ENCODE measurements at regions not wholly inside any gene's neighbourhood (a gene's known extent, or its start where the extent isn't known, plus 50 kb on each side); places are given as distances from the start of the nearest gene placed in this dataset.
"Not testable (repeated sequence)": the region's sequence is repeated elsewhere in the genome, so short reads cannot be mapped to it uniquely, and the experiment has no call there.

DNA sequence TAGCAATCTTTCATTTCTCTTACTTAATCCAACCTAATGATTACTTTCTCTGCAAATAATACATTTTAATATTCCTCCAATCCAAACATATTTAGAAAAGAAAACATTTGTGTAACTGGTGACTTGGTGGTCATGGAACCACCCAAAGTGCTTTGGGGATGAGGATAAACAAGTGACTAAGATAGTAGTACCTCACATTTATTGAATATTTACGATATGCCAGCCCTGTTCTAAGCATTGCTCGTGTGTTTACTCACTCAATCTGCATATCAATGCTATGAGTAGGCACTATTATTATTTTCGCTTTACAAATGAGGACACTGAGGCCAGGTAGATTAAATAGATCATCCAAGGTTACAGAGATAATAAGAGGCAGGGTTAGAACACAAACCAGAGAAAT is 189.5 kb downstream of the SHOX2 start:
- no peak overlapping the region for H3K4me3 Mint-ChIP-seq
- H3K36me3 Mint-ChIP-seq (ENCODE audit: insufficient read depth) = peaks cover 2% of the 10 kb centered on the region
- ATAC-seq (replicated peaks; ENCODE audit: extremely low read depth, poor library complexity, severe bottlenecking) = no peak
- peaks cover 4% of the 10 kb centered on the region for H3K9me3 Mint-ChIP-seq
- DNase-seq (ENCODE audit: low spot score in 2 of 2) = no peak
- H3K4me1 Mint-ChIP-seq = no peaks in the 10 kb centered on the region
- peaks cover 8% of the 10 kb centered on the region for H3K27me3 Mint-ChIP-seq
- no peak overlapping the region for H3K27ac Mint-ChIP-seq (ENCODE audit: low read depth)

DNA sequence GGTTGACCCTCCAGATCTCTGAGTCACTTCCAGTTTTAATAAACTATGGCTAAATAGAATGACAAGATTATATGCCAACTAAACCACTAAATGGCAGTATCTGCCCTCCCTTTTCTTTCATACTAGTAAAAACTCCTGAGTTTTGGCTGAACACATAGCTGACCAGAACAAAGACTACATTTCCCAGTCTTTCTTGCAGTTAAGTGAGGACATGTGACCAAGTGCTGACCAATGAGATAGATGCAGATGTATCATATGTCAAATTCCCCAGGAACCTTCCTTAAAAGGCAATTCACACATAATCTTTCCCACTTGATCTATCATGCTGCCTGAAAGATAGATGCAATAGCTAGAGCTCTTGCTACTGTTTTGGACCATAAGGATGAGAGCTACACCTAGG is 191.3 kb downstream of the SHOX2 start:
- ATAC-seq (replicated peaks; ENCODE audit: extremely low read depth, poor library complexity, severe bottlenecking) (no peak), DNase-seq (ENCODE audit: low spot score in 2 of 2) (no peak)
- Mint-ChIP-seq H3K4me3 (no peak overlapping the region), H3K9me3 (peaks cover 4% of the 10 kb centered on the region), H3K4me1 (no peaks in the 10 kb centered on the region), H3K27ac (ENCODE audit: low read depth) (no peak overlapping the region), H3K27me3 (peaks cover 8% of the 10 kb centered on the region), H3K36me3 (ENCODE audit: insufficient read depth) (no peaks in the 10 kb centered on the region)

DNA sequence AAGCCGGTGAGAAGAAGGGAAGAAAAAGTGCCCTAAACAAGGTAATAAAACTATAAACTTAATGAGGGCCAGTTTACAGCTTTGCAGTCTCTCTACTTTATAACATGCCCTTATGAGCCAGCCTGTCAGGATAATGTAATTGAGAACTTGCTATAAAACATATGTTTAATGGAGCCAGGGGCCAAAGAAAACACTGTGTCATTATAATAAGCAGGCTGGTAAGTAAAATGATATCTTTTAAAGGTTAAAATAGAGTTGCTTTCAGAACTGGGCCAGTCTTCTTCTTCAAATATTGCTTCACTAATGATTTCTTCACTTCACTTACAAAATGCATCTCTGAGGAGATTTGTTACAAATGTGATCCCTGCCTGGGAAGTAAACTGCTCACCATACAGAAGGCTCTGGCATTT is 192.5 kb downstream of the SHOX2 start:
- ATAC-seq (replicated peaks; ENCODE audit: extremely low read depth, poor library complexity, severe bottlenecking) = no peak
- H3K36me3 Mint-ChIP-seq (ENCODE audit: insufficient read depth) = no peaks in the 10 kb centered on the region
- no peak for DNase-seq (ENCODE audit: low spot score in 2 of 2)
- peaks cover 4% of the 10 kb centered on the region for H3K9me3 Mint-ChIP-seq
- no peaks in the 10 kb centered on the region for H3K4me1 Mint-ChIP-seq
- H3K27me3 Mint-ChIP-seq = peaks cover 7% of the 10 kb centered on the region
- H3K4me3 Mint-ChIP-seq = no peak overlapping the region
- no peak overlapping the region for H3K27ac Mint-ChIP-seq (ENCODE audit: low read depth)

DNA sequence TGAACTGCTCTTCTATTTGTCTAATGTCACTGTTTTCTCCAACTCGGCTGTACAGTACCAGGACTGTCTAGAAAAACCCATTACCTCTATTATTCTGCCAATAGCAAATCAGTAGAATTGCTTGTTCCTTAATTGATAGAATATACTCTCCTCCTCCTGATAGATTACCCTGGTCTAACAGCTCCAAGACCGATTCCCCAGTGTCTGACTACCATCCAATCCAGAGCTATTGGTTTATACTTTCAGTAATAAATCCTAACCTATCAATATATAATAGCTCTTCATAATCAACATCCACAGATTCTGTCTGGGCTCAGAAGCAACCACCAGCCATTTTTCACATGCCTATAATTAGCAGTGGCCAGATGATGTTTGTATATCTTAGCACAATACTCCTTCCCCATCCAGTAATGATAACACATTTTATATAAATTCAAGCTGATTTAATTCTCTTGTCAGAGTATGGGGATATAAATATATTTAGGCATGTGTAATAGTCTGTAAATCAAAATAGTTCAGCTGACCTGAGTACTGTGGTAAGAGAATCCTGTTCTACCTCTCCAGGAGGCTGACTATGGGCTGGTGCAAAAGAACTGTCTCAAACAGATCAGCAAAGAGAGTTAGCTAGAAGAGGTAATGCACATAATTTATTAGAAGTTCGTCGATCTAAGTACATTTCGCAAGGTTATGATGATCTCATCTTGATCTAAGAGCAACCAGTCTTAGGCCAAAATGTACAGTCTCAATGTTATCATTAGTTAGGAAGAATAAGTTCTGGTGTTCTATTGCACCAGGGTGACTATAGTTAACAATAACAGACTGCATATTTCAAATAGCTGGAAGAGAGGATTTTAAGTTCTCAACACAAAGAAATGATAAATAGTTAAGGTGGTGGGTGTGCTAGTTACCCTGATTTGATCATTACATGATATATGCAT is 193.4 kb downstream of the SHOX2 start:
- Mint-ChIP-seq H3K36me3 (ENCODE audit: insufficient read depth) (no peaks in the 10 kb centered on the region), H3K27ac (ENCODE audit: low read depth) (no peak overlapping the region), H3K4me1 (no peaks in the 10 kb centered on the region), H3K9me3 (no peaks in the 10 kb centered on the region), H3K4me3 (no peak overlapping the region), H3K27me3 (no peaks in the 10 kb centered on the region)
- no peak for ATAC-seq (replicated peaks; ENCODE audit: extremely low read depth, poor library complexity, severe bottlenecking)
- DNase-seq (ENCODE audit: low spot score in 2 of 2) = no peak

DNA sequence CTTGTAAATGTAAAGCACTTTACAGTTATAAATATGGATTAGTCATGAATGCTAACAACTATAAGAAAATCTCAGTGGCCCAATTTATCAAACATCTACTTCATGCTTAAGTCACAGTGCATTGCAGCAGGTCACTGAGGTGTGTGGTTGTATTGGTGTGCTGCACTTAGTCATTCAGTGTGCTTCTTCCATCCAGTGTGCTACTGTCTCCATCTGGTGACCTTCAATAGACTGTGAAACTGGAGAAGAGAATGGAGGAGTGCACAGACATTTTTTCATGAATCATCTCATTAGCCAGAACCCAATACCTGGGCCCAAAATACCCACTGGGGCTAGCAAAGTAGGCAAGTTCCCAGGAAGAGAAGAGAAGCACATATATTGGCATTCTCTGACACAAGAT is 199.6 kb downstream of the SHOX2 start:
- H3K36me3 Mint-ChIP-seq (ENCODE audit: insufficient read depth) = no peaks in the 10 kb centered on the region
- ATAC-seq (replicated peaks; ENCODE audit: extremely low read depth, poor library complexity, severe bottlenecking) (no peak), DNase-seq (ENCODE audit: low spot score in 2 of 2) (no peak)
- H3K4me1 Mint-ChIP-seq = no peaks in the 10 kb centered on the region
- H3K4me3 Mint-ChIP-seq = no peak overlapping the region
- H3K9me3 Mint-ChIP-seq = peaks cover 9% of the 10 kb centered on the region
- no peak overlapping the region for H3K27ac Mint-ChIP-seq (ENCODE audit: low read depth)
- no peaks in the 10 kb centered on the region for H3K27me3 Mint-ChIP-seq

DNA sequence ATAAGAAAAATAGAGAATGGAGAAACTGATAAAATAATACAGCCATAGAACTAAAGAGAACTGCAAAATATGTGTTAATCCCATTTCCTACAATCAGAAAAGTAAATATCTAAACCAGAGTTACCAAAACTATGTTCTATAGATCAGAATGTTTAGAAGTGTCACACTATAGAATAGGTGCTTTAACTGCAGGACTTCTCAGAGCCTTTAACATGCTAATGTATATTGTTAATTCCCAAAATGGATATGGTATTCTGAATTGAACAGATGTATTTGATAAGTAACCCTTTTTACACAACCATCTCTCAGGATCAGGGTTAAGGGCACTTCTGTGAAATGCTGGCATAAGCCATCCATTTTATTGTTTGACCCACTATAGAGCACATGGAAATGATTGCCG is 200.3 kb downstream of the SHOX2 start:
- no peaks in the 10 kb centered on the region for H3K36me3 Mint-ChIP-seq (ENCODE audit: insufficient read depth)
- H3K27ac Mint-ChIP-seq (ENCODE audit: low read depth) = no peak overlapping the region
- no peaks in the 10 kb centered on the region for H3K27me3 Mint-ChIP-seq

DNA sequence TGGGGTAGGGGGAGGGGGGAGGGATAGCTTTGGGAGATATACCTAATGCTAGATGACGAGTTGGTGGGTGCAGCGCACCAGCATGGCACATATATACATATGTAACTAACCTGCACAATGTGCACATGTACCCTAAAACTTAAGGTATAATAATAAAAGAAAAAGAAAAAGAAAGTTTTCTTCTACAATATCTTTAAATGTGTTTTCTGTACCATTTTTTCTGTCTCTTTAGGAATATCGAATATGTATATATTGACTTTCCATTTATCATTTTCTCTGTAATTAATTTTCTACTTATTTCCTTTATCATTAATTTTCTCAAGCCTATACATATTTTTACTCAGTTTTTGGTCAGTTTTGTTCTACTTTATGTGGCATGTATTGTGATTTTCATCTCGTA is 203.5 kb downstream of the SHOX2 start:
- DNase-seq (ENCODE audit: low spot score in 2 of 2); H3K4me1 Mint-ChIP-seq; H3K4me3 Mint-ChIP-seq; ATAC-seq (replicated peaks; ENCODE audit: extremely low read depth, poor library complexity, severe bottlenecking); H3K27ac Mint-ChIP-seq (ENCODE audit: low read depth); H3K36me3 Mint-ChIP-seq (ENCODE audit: insufficient read depth); H3K27me3 Mint-ChIP-seq: not testable (repeated sequence)
- H3K9me3 Mint-ChIP-seq = peaks cover 13% of the 10 kb centered on the region

More for the DNA sequence above, 200.3 kb downstream of the SHOX2 start:
- H3K4me1 Mint-ChIP-seq = no peaks in the 10 kb centered on the region
- no peak for DNase-seq (ENCODE audit: low spot score in 2 of 2)
- H3K9me3 Mint-ChIP-seq = peaks cover 9% of the 10 kb centered on the region
- ATAC-seq (replicated peaks; ENCODE audit: extremely low read depth, poor library complexity, severe bottlenecking) = no peak
- no peak overlapping the region for H3K4me3 Mint-ChIP-seq

DNA sequence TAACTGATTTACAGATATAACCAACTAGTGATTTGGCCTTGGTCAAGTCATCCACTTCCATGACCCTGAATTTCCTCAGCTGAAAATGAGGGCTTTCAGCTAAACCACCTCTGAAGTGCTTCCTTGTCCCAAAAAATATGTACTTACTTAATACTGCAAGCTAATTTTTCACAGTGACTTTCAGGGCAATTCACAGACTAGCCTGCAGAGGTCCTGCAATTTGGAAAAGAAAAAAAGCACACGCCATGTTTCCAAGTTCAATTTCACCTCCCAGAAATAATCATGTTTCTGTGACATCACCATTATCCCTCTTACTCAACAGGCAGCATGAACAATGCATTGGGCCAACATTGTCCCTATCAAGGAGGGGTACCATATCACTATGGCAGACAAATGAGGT is 218.2 kb downstream of the SHOX2 start:
- H3K27me3 Mint-ChIP-seq = no peaks in the 10 kb centered on the region
- ATAC-seq (replicated peaks; ENCODE audit: extremely low read depth, poor library complexity, severe bottlenecking) = no peak
- DNase-seq (ENCODE audit: low spot score in 2 of 2) = no peak
- H3K27ac Mint-ChIP-seq (ENCODE audit: low read depth) = no peak overlapping the region
- no peaks in the 10 kb centered on the region for H3K4me1 Mint-ChIP-seq
- H3K4me3 Mint-ChIP-seq = no peak overlapping the region
- peaks cover 6% of the 10 kb centered on the region for H3K9me3 Mint-ChIP-seq
- H3K36me3 Mint-ChIP-seq (ENCODE audit: insufficient read depth) = no peaks in the 10 kb centered on the region

DNA sequence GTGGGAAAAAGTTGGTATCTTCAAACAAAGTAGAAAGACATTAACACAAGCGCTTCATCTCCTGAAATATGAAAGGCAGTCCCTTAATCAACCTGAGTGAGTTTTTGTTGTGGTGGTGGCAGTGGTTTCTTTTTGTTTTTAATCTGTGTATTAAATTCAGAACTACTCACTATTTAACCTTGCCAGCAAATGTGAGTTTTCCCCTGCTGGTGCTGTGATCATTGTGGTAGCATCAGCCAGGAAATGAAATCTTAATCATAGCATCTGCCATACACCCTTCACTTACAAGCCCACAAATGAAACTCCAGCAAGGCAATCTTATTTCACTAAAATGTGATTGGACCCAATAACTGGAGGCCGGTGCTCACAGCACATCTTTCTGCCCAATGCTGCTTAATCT is 229.7 kb downstream of the SHOX2 start:
- Mint-ChIP-seq H3K4me1 (no peaks in the 10 kb centered on the region), H3K27me3 (no peaks in the 10 kb centered on the region), H3K27ac (ENCODE audit: low read depth) (no peak overlapping the region), H3K4me3 (no peak overlapping the region), H3K36me3 (ENCODE audit: insufficient read depth) (no peaks in the 10 kb centered on the region), H3K9me3 (no peaks in the 10 kb centered on the region)
- no peak for ATAC-seq (replicated peaks; ENCODE audit: extremely low read depth, poor library complexity, severe bottlenecking)
- DNase-seq (ENCODE audit: low spot score in 2 of 2) = no peak

DNA sequence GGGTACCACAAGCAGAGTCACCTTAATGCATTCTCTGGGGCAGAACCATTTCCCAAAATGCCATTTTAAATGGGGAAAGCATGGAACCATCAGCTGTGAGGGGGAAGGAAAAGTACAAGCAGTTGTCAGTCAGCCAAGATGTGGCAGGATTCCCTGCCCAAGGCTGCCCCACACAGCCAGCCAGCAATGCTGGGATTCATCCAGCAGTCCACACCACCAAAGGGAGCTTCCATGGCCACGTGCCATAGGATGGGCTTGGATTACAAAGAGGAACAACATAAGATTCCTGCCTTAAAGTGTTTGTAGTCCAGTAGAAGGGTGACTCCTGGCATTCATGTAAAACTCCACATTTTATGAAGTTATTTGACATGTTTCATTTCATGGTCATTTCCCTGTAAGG is 233.3 kb downstream of the SHOX2 start:
- Mint-ChIP-seq H3K4me1 (no peaks in the 10 kb centered on the region), H3K4me3 (no peak overlapping the region), H3K36me3 (ENCODE audit: insufficient read depth) (no peaks in the 10 kb centered on the region), H3K9me3 (no peaks in the 10 kb centered on the region), H3K27ac (ENCODE audit: low read depth) (no peak overlapping the region), H3K27me3 (no peaks in the 10 kb centered on the region)
- no peak for ATAC-seq (replicated peaks; ENCODE audit: extremely low read depth, poor library complexity, severe bottlenecking)
- no peak for DNase-seq (ENCODE audit: low spot score in 2 of 2)

DNA sequence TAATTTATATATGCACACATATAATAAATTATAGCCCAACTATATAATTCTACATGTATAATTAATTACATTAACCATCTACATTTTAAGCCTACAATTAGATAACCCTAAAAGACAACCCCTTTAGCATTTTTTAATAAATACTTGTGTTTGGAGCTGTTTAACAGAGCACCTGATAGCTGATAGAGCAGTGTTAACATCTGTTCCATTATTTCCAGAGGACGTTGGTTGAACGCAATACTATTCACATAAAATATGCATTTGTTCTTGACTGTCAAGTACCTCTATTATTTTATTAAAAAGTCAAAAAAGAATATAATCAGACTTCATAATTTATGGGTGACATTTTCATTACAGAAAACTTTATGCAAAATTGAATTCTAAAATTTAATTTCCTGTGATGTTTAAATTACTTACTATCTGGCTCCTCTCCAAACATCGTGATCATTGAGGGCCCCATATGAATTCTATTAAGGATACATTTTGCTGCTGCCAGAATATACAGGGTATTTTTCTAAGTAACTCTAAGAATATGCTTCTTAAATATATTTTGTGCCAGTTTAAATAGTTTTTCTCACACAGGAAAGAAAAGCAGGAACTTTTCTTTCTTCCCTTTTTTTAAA is 234.3 kb downstream of the SHOX2 start:
- H3K4me3 Mint-ChIP-seq = no peak overlapping the region
- no peaks in the 10 kb centered on the region for H3K9me3 Mint-ChIP-seq
- H3K4me1 Mint-ChIP-seq = no peaks in the 10 kb centered on the region
- DNase-seq (ENCODE audit: low spot score in 2 of 2) = no peak
- no peaks in the 10 kb centered on the region for H3K36me3 Mint-ChIP-seq (ENCODE audit: insufficient read depth)
- no peak overlapping the region for H3K27ac Mint-ChIP-seq (ENCODE audit: low read depth)
- no peak for ATAC-seq (replicated peaks; ENCODE audit: extremely low read depth, poor library complexity, severe bottlenecking)
- no peaks in the 10 kb centered on the region for H3K27me3 Mint-ChIP-seq

DNA sequence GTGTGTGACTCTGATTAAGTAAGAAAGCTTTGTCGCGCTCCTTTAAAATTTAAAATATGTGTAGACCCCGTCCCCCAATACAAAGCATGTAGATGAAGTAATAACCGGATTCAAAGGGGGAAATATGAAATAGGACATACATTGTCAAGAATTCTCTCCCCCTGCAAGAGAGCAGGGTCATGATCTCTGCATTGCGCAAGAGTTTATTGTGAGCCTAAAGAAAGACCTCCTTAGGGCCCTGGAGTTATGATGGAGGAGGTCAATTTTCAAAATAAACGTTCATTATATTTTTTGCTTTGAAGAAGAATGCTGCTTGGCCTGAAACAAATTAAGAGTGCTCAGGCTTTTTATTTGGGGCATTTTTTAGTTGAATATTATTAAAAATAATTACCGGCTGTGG is 235.0 kb downstream of the SHOX2 start:
- ATAC-seq (replicated peaks; ENCODE audit: extremely low read depth, poor library complexity, severe bottlenecking) = no peak
- H3K27ac Mint-ChIP-seq (ENCODE audit: low read depth) = no peak overlapping the region

DNA sequence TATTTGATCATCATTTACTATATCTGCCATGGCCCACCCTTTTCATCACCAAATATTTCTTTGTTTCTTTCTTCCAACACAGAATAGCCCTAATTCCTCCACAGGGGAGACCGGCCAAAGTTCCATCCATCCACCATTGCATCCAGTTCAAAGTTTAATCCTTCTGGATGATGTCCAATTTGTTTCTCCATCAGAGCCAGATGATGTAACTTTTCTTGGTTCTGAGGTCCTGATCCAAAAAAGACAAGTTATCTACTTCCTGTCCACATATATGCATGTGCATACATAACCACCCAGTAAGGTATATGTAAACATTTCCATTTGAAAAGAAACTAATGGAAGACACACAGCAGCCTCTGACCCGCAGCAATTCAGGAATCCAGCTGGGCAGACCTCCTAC is 237.3 kb downstream of the SHOX2 start:
- Mint-ChIP-seq H3K4me3 (no peak overlapping the region), H3K9me3 (no peaks in the 10 kb centered on the region), H3K36me3 (ENCODE audit: insufficient read depth) (no peaks in the 10 kb centered on the region), H3K27me3 (no peaks in the 10 kb centered on the region), H3K27ac (ENCODE audit: low read depth) (no peak overlapping the region), H3K4me1 (no peaks in the 10 kb centered on the region)
- no peak for DNase-seq (ENCODE audit: low spot score in 2 of 2)
- no peak for ATAC-seq (replicated peaks; ENCODE audit: extremely low read depth, poor library complexity, severe bottlenecking)

More for the DNA sequence above, 235.0 kb downstream of the SHOX2 start:
- no peaks in the 10 kb centered on the region for H3K4me1 Mint-ChIP-seq
- no peaks in the 10 kb centered on the region for H3K36me3 Mint-ChIP-seq (ENCODE audit: insufficient read depth)
- no peaks in the 10 kb centered on the region for H3K9me3 Mint-ChIP-seq
- H3K4me3 Mint-ChIP-seq = no peak overlapping the region
- no peak for DNase-seq (ENCODE audit: low spot score in 2 of 2)
- no peaks in the 10 kb centered on the region for H3K27me3 Mint-ChIP-seq

Data from central memory CD8-positive, alpha-beta T cell (primary cell).